Omental fat pad (tissue), 3 donors: ENCODE measurements at regions not wholly inside any gene's neighbourhood (a gene's known extent, or its start where the extent isn't known, plus 50 kb on each side); places are given as distances from the start of the nearest gene placed in this dataset.

ENCODE experiments used
- ATAC-seq: fragments of 150-250 bp; one replicate; pipeline ENCODE4 v1.9.1; 2016; ENCODE audit warnings: mild to moderate bottlenecking, moderate library complexity; ENCODE audit not compliant: low FRiP score
- DNase-seq: peaks from one replicate; pipeline ENCODE4 v3.0.0-alpha.2; 2019; ENCODE audit warnings: low spot score
- CTCF ChIP-seq, 3 donors: fragments of 450-650 bp; IDR thresholded peaks; one replicate each; pipeline ENCODE4 v1.5.1; 2016 to 2017; ENCODE audit warnings: antibody characterized with exemption in 3 of 3, mild to moderate bottlenecking in 3 of 3, moderate library complexity in 2 of 3

- no peak for DNase-seq
- ATAC-seq, result no peak
- no peak for TF ChIP-seq CTCF (IDR thresholded peaks at IDR 0.05)
These were observed 2217.4 kb upstream of the WWC1 start for GRCh38 chr5:166073901-166074581.

- ATAC-seq (no peak), DNase-seq (no peak)
- no peak for TF ChIP-seq CTCF (IDR thresholded peaks at IDR 0.05)
These were observed 2216.6 kb upstream of the WWC1 start for GRCh38 chr5:166074582-166075481.

- TF ChIP-seq CTCF (IDR thresholded peaks at IDR 0.05), result no peak
- no peak for DNase-seq
- no peak for ATAC-seq
These were observed 2208.1 kb upstream of the WWC1 start for GRCh38 chr5:166083183-166083959.

- DNase-seq (no peak), ATAC-seq (no peak)
- TF ChIP-seq CTCF (IDR thresholded peaks at IDR 0.05), result no peak
These were observed 2204.9 kb upstream of the WWC1 start for GRCh38 chr5:166086568-166086967.

- DNase-seq, result no peak
- no peak for TF ChIP-seq CTCF (IDR thresholded peaks at IDR 0.05)
- ATAC-seq, result no peak
These were observed 2202.9 kb upstream of the WWC1 start for GRCh38 chr5:166088389-166089039.

- DNase-seq (no peak), ATAC-seq (no peak)
- no peak for TF ChIP-seq CTCF (IDR thresholded peaks at IDR 0.05)
These were observed 2199.5 kb upstream of the WWC1 start for GRCh38 chr5:166091931-166092330.
